Trophoblast cell (in vitro differentiated cells and primary cell): ENCODE measurements at regions not wholly inside any gene's neighbourhood (a gene's known extent, or its start where the extent isn't known, plus 50 kb on each side); places are given as distances from the start of the nearest gene placed in this dataset.

ENCODE experiments used
- DNase-seq, 2 donors: peaks; one replicate each; pipeline ENCODE4 v3.0.0-alpha.2; 2016
- H2AFZ ChIP-seq: 2 replicates; pipeline ENCODE4 v1.6.1; 2013; ENCODE audit warnings: low read length, moderate library complexity, mild to moderate bottlenecking; ENCODE audit not compliant: insufficient read depth, poor library complexity
- H2AK5ac ChIP-seq: 2 replicates; pipeline ENCODE4 v1.6.1; 2013; ENCODE audit warnings: mild to moderate bottlenecking, low read length
- H2BK120ac ChIP-seq: 2 replicates; pipeline ENCODE4 v1.6.1; 2013; ENCODE audit warnings: low read length, mild to moderate bottlenecking, moderate library complexity; ENCODE audit not compliant: insufficient read depth, poor library complexity
- H2BK12ac ChIP-seq: 2 replicates; pipeline ENCODE4 v1.6.1; 2013; ENCODE audit warnings: mild to moderate bottlenecking, low read length, moderate library complexity
- H2BK5ac ChIP-seq: 2 replicates; pipeline ENCODE4 v1.6.1; 2013; ENCODE audit warnings: low read length, low read depth, moderate library complexity, mild to moderate bottlenecking; ENCODE audit not compliant: poor library complexity
- H3K14ac ChIP-seq: 2 replicates; pipeline ENCODE4 v1.6.1; 2013; ENCODE audit warnings: mild to moderate bottlenecking, low read length
- H3K18ac ChIP-seq: 2 replicates; pipeline ENCODE4 v1.6.1; 2013; ENCODE audit warnings: mild to moderate bottlenecking, low read length
- H3K23ac ChIP-seq: 2 replicates; pipeline ENCODE4 v1.6.1; 2013; ENCODE audit warnings: low read length
- H3K27ac ChIP-seq: 2 replicates; pipeline ENCODE4 v1.5.1; 2013; ENCODE audit warnings: low read depth, mild to moderate bottlenecking, inconsistent platforms, low read length, moderate library complexity
- H3K27me3 ChIP-seq: 2 replicates; pipeline ENCODE4 v1.6.1; 2013; ENCODE audit warnings: inconsistent platforms, mild to moderate bottlenecking, low read length, moderate library complexity; ENCODE audit not compliant: insufficient read depth
- H3K36me3 ChIP-seq, 2 experiments: 1 replicate in 1 of 2; 2 replicates in 1 of 2; pipeline ENCODE4 v1.6.1; 2013; ENCODE audit warnings: low read length in 2 of 2, mild to moderate bottlenecking in 2 of 2, moderate library complexity in 1 of 2; ENCODE audit not compliant: insufficient read depth in 2 of 2, control insufficient read depth in 1 of 2
- H3K4ac ChIP-seq: 2 replicates; pipeline ENCODE4 v1.6.1; 2013; ENCODE audit warnings: low read depth, mild to moderate bottlenecking, low read length, moderate library complexity
- H3K4me1 ChIP-seq, 2 experiments: 1 replicate in 1 of 2; 2 replicates in 1 of 2; pipeline ENCODE4 v1.6.1; 2013; ENCODE audit warnings: low read length in 2 of 2, mild to moderate bottlenecking in 2 of 2, moderate library complexity in 1 of 2; ENCODE audit not compliant: insufficient read depth in 2 of 2, control insufficient read depth in 1 of 2
- H3K4me2 ChIP-seq: 2 replicates; pipeline ENCODE4 v1.6.1; 2013; ENCODE audit warnings: inconsistent platforms, mild to moderate bottlenecking, low read length, moderate library complexity
- H3K4me3 ChIP-seq: 2 replicates; pipeline ENCODE4 v1.5.1; 2013; ENCODE audit warnings: mild to moderate bottlenecking, low read depth, low read length, inconsistent platforms
- H3K79me1 ChIP-seq: one replicate; pipeline ENCODE4 v1.6.1; 2013; ENCODE audit warnings: low read length
- H3K79me2 ChIP-seq: 2 replicates; pipeline ENCODE4 v1.6.1; 2013; ENCODE audit warnings: low read length, mild to moderate bottlenecking; ENCODE audit not compliant: control insufficient read depth, insufficient read depth, poor library complexity
- H3K9ac ChIP-seq: 2 replicates; pipeline ENCODE4 v1.6.1; 2013; ENCODE audit warnings: mild to moderate bottlenecking, low read length
- H3K9me3 ChIP-seq: 2 replicates; pipeline ENCODE4 v1.6.1; 2013; ENCODE audit warnings: low read depth, mild to moderate bottlenecking, control low read depth, inconsistent platforms, low read length; ENCODE audit not compliant: insufficient read depth
- H4K12ac ChIP-seq: 2 replicates; pipeline ENCODE4 v1.6.1; 2013; ENCODE audit warnings: low read depth, mild to moderate bottlenecking, low read length, moderate library complexity
- H4K8ac ChIP-seq: 2 replicates; pipeline ENCODE4 v1.6.1; 2013; ENCODE audit warnings: low read depth, mild to moderate bottlenecking, low read length, moderate library complexity
- H4K91ac ChIP-seq: one replicate; pipeline ENCODE4 v1.6.1; 2013; ENCODE audit warnings: low read depth, mild to moderate bottlenecking, low read length, moderate library complexity
- WGBS: extraction: QIAGEN DNeasy Blood & Tissue Kit; methylation state at CpG from one replicate; pipeline ENCODE4 v1.1.7; 2013; ENCODE audit warnings: missing lambda C conversion rate; ENCODE audit not compliant: insufficient read length, insufficient coverage; ENCODE audit errors: extremely low coverage; 5-methylcytosine and 5-hydroxymethylcytosine counted together

GRCh38 chr16:86110134-86110533 lies 211.2 kb downstream of the IRF8 start:
- H4K12ac ChIP-seq: no peak overlapping the region
- H3K4me3 ChIP-seq: no peak overlapping the region
- no peak overlapping the region for H4K8ac ChIP-seq
- H3K36me3 ChIP-seq: no peaks in the 10 kb centered on the region
- DNase-seq: no peak
- H3K18ac ChIP-seq: no peak overlapping the region
- H2BK120ac ChIP-seq: no peak overlapping the region
- no peak overlapping the region for H3K4ac ChIP-seq
- H4K91ac ChIP-seq: no peak overlapping the region
- H3K79me1 ChIP-seq: no peaks in the 10 kb centered on the region
- H3K79me2 ChIP-seq: no peaks in the 10 kb centered on the region
- H2AFZ ChIP-seq: no peak overlapping the region
- no peak overlapping the region for H2BK5ac ChIP-seq
- H3K27me3 ChIP-seq: no peaks in the 10 kb centered on the region
- H2BK12ac ChIP-seq: no peak overlapping the region
- peaks cover 7% of the 10 kb centered on the region for H3K9me3 ChIP-seq
- no peak overlapping the region for H3K27ac ChIP-seq
- H3K14ac ChIP-seq: no peak overlapping the region
- WGBS: no CpG with 5 or more reads among the region's 1 CpG
- H3K23ac ChIP-seq: no peak overlapping the region
- H2AK5ac ChIP-seq: no peak overlapping the region
- H3K4me1 ChIP-seq: no peaks in the 10 kb centered on the region
- no peak overlapping the region for H3K4me2 ChIP-seq
- no peak overlapping the region for H3K9ac ChIP-seq

GRCh38 chr16:86110726-86111125 lies 211.8 kb downstream of the IRF8 start:
- H2BK12ac ChIP-seq: no peak overlapping the region
- H3K4ac ChIP-seq: no peak overlapping the region
- no peaks in the 10 kb centered on the region for H3K79me1 ChIP-seq
- no peaks in the 10 kb centered on the region for H3K27me3 ChIP-seq
- no peaks in the 10 kb centered on the region for H3K4me1 ChIP-seq
- H3K27ac ChIP-seq: no peak overlapping the region
- no peak overlapping the region for H2BK5ac ChIP-seq
- no peak for DNase-seq
- H3K79me2 ChIP-seq: no peaks in the 10 kb centered on the region
- no peak overlapping the region for H3K23ac ChIP-seq
- no peak overlapping the region for H4K8ac ChIP-seq
- no peak overlapping the region for H3K9ac ChIP-seq
- no peak overlapping the region for H3K14ac ChIP-seq
- WGBS: no CpG with 5 or more reads among the region's 4 CpGs
- H2AK5ac ChIP-seq: no peak overlapping the region
- no peak overlapping the region for H4K91ac ChIP-seq
- H3K9me3 ChIP-seq: peaks cover 7% of the 10 kb centered on the region
- H3K18ac ChIP-seq: no peak overlapping the region
- no peak overlapping the region for H3K4me2 ChIP-seq
- no peak overlapping the region for H2AFZ ChIP-seq
- H3K36me3 ChIP-seq: no peaks in the 10 kb centered on the region
- H4K12ac ChIP-seq: no peak overlapping the region
- H2BK120ac ChIP-seq: no peak overlapping the region
- H3K4me3 ChIP-seq: no peak overlapping the region

GRCh38 chr16:86112178-86112577 lies 213.2 kb downstream of the IRF8 start:
- Histone ChIP-seq H3K4me3 (no peak overlapping the region), H3K36me3 (no peaks in the 10 kb centered on the region), H3K27ac (no peak overlapping the region), H3K9ac (no peak overlapping the region), H2AFZ (no peak overlapping the region), H3K4me1 (no peaks in the 10 kb centered on the region), H2AK5ac (no peak overlapping the region), H4K91ac (no peak overlapping the region), H3K23ac (no peak overlapping the region), H3K27me3 (no peaks in the 10 kb centered on the region), H3K79me1 (no peaks in the 10 kb centered on the region), H3K79me2 (no peaks in the 10 kb centered on the region), H3K4me2 (no peak overlapping the region), H2BK5ac (no peak overlapping the region), H3K9me3 (peaks cover 5% of the 10 kb centered on the region), H2BK120ac (no peak overlapping the region), H3K18ac (no peak overlapping the region), H2BK12ac (no peak overlapping the region), H4K12ac (no peak overlapping the region), H4K8ac (no peak overlapping the region), H3K14ac (no peak overlapping the region), H3K4ac (no peak overlapping the region)
- no CpG with 5 or more reads among the region's 4 CpGs for WGBS
- DNase-seq: no peak

GRCh38 chr16:86117235-86117634 lies 218.3 kb downstream of the IRF8 start:
- no peak overlapping the region for H2BK120ac ChIP-seq
- no peaks in the 10 kb centered on the region for H3K79me1 ChIP-seq
- H3K14ac ChIP-seq: no peak overlapping the region
- no peak overlapping the region for H3K27ac ChIP-seq
- no peak overlapping the region for H4K12ac ChIP-seq
- H2BK5ac ChIP-seq: no peak overlapping the region
- H3K23ac ChIP-seq: no peak overlapping the region
- DNase-seq: no peak
- no peak overlapping the region for H4K8ac ChIP-seq
- H2BK12ac ChIP-seq: no peak overlapping the region
- H3K4me3 ChIP-seq: no peak overlapping the region
- H3K4ac ChIP-seq: no peak overlapping the region
- H3K9ac ChIP-seq: no peak overlapping the region
- no peaks in the 10 kb centered on the region for H3K27me3 ChIP-seq
- H3K4me1 ChIP-seq: no peaks in the 10 kb centered on the region
- no peak overlapping the region for H3K4me2 ChIP-seq
- no peaks in the 10 kb centered on the region for H3K9me3 ChIP-seq
- H3K36me3 ChIP-seq: no peaks in the 10 kb centered on the region
- WGBS: no CpG with 5 or more reads among the region's 5 CpGs
- no peak overlapping the region for H3K18ac ChIP-seq
- H2AFZ ChIP-seq: no peak overlapping the region
- H3K79me2 ChIP-seq: no peaks in the 10 kb centered on the region
- H2AK5ac ChIP-seq: no peak overlapping the region
- no peak overlapping the region for H4K91ac ChIP-seq
